Breast epithelium (tissue), 4 donors: ENCODE measurements at regions not wholly inside any gene's neighbourhood (a gene's known extent, or its start where the extent isn't known, plus 50 kb on each side); places are given as distances from the start of the nearest gene placed in this dataset.

Experiments
- DNase-seq, 2 donors: peaks; one replicate each; pipeline ENCODE4 v3.0.0-alpha.2; 2019; ENCODE audit warnings: low spot score in 2 of 2
- H3K27ac ChIP-seq, 2 donors: fragments of 200-600 bp; sonication (generic) in 1 of 2; one replicate each; pipeline ENCODE4 v1.5.1; 2016 to 2019; ENCODE audit warnings: mild to moderate bottlenecking in 1 of 2
- H3K27me3 ChIP-seq, 2 donors: fragments of 200-600 bp; sonication (generic) in 1 of 2; one replicate each; pipeline versions ENCODE4 v1.5.1 to v1.6.0; 2017 to 2019; ENCODE audit warnings: control low read depth in 1 of 2, mild to moderate bottlenecking in 1 of 2
- H3K36me3 ChIP-seq: fragments of 200-600 bp; one replicate; pipeline ENCODE4 v1.5.1; 2019
- H3K4me1 ChIP-seq, 2 donors: fragments of 200-600 bp; sonication (generic); one replicate each; pipeline ENCODE4 v1.5.1; 2016 to 2019; ENCODE audit warnings: control low read depth in 1 of 2
- H3K4me3 ChIP-seq, 3 donors: fragments of 200-600 bp; sonication (generic); 1 replicate in 2 of 3; 2 replicates in 1 of 3; pipeline ENCODE4 v1.5.1; 2016 to 2019; ENCODE audit warnings: mild to moderate bottlenecking in 3 of 3, moderate library complexity in 2 of 3
- H3K9me3 ChIP-seq, 2 donors: fragments of 200-600 bp; sonication (generic) in 1 of 2; one replicate each; pipeline ENCODE4 v1.5.1; 2016 to 2019; ENCODE audit warnings: control low read depth in 1 of 2
- POLR2A ChIP-seq: fragments of 450-650 bp; IDR thresholded peaks from one replicate; pipeline ENCODE4 v1.6.1; 2016; ENCODE audit warnings: antibody characterized with exemption, mild to moderate bottlenecking, moderate library complexity
- POLR2AphosphoS5 ChIP-seq, 3 donors: sonication (generic); formaldehyde crosslinking; IDR thresholded peaks; one replicate each; pipeline ENCODE4 v1.6.1; 2017; ENCODE audit warnings: antibody characterized with exemption in 3 of 3
- intact Hi-C: fragments of 100-400 bp; cut with DNase I; formaldehyde crosslinking; loops from one replicate; pipeline ENCODE4 v1.15.1; 2023; ENCODE audit warnings: low total_unique reads
- TF ChIP-seq, protein P1 (sequence below), 3 donors: fragments of 450-650 bp; IDR thresholded peaks; one replicate each; pipeline ENCODE4 v1.5.1; 2016 to 2017; ENCODE audit warnings: antibody characterized with exemption in 3 of 3, mild to moderate bottlenecking in 3 of 3, moderate library complexity in 3 of 3

- no peaks in the 10 kb centered on the region for H3K9me3 ChIP-seq
- intact Hi-C loops, result no loop called here
- DNase-seq, result no peak
- TF ChIP-seq, protein P1, sequence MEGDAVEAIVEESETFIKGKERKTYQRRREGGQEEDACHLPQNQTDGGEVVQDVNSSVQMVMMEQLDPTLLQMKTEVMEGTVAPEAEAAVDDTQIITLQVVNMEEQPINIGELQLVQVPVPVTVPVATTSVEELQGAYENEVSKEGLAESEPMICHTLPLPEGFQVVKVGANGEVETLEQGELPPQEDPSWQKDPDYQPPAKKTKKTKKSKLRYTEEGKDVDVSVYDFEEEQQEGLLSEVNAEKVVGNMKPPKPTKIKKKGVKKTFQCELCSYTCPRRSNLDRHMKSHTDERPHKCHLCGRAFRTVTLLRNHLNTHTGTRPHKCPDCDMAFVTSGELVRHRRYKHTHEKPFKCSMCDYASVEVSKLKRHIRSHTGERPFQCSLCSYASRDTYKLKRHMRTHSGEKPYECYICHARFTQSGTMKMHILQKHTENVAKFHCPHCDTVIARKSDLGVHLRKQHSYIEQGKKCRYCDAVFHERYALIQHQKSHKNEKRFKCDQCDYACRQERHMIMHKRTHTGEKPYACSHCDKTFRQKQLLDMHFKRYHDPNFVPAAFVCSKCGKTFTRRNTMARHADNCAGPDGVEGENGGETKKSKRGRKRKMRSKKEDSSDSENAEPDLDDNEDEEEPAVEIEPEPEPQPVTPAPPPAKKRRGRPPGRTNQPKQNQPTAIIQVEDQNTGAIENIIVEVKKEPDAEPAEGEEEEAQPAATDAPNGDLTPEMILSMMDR (IDR thresholded peaks at IDR 0.05), result no peak
- TF ChIP-seq POLR2AphosphoS5 (IDR thresholded peaks at IDR 0.05) (no peak), POLR2A (no peak)
- no peaks in the 10 kb centered on the region for H3K27me3 ChIP-seq
- H3K4me3 ChIP-seq, result no peak overlapping the region
- no peaks in the 10 kb centered on the region for H3K36me3 ChIP-seq
- H3K4me1 ChIP-seq, result no peaks in the 10 kb centered on the region
- no peak overlapping the region for H3K27ac ChIP-seq
These were observed 180.6 kb downstream of the IRS1 start for GRCh38 chr2:226618875-226619605.

GRCh38 chr2:226618544-226618874 lies 181.1 kb downstream of the IRS1 start:
- no peak overlapping the region for H3K27ac ChIP-seq
- H3K4me3 ChIP-seq, result no peak overlapping the region
- no peaks in the 10 kb centered on the region for H3K36me3 ChIP-seq
- no peaks in the 10 kb centered on the region for H3K4me1 ChIP-seq
- no peaks in the 10 kb centered on the region for H3K27me3 ChIP-seq
- no peak for DNase-seq
- TF ChIP-seq POLR2A (no peak), POLR2AphosphoS5 (IDR thresholded peaks at IDR 0.05) (no peak)
- TF ChIP-seq, protein P1 (IDR thresholded peaks at IDR 0.05), result no peak
- intact Hi-C loops, result no loop called here
- no peaks in the 10 kb centered on the region for H3K9me3 ChIP-seq

- no peaks in the 10 kb centered on the region for H3K4me1 ChIP-seq
- no peak overlapping the region for H3K4me3 ChIP-seq
- H3K9me3 ChIP-seq, result no peaks in the 10 kb centered on the region
- H3K27me3 ChIP-seq, result no peaks in the 10 kb centered on the region
- no peaks in the 10 kb centered on the region for H3K36me3 ChIP-seq
- intact Hi-C loops, result no loop called here
- no peak for DNase-seq
- TF ChIP-seq, protein P1 (IDR thresholded peaks at IDR 0.05), result no peak
- TF ChIP-seq POLR2AphosphoS5 (IDR thresholded peaks at IDR 0.05) (no peak), POLR2A (no peak)
- H3K27ac ChIP-seq, result no peak overlapping the region
These were observed 183.7 kb downstream of the IRS1 start for GRCh38 chr2:226615891-226616290.

- Histone ChIP-seq H3K4me1 (no peaks in the 10 kb centered on the region), H3K9me3 (no peaks in the 10 kb centered on the region), H3K27ac (no peak overlapping the region), H3K4me3 (no peak overlapping the region), H3K27me3 (no peaks in the 10 kb centered on the region), H3K36me3 (no peaks in the 10 kb centered on the region)
- TF ChIP-seq, protein P1 (IDR thresholded peaks at IDR 0.05), result no peak
- no peak for TF ChIP-seq POLR2A
- no peak for TF ChIP-seq POLR2AphosphoS5 (IDR thresholded peaks at IDR 0.05)
- intact Hi-C loops, result no loop called here
- no peak for DNase-seq
These were observed 187.7 kb downstream of the IRS1 start for GRCh38 chr2:226611944-226612318.

DNA sequence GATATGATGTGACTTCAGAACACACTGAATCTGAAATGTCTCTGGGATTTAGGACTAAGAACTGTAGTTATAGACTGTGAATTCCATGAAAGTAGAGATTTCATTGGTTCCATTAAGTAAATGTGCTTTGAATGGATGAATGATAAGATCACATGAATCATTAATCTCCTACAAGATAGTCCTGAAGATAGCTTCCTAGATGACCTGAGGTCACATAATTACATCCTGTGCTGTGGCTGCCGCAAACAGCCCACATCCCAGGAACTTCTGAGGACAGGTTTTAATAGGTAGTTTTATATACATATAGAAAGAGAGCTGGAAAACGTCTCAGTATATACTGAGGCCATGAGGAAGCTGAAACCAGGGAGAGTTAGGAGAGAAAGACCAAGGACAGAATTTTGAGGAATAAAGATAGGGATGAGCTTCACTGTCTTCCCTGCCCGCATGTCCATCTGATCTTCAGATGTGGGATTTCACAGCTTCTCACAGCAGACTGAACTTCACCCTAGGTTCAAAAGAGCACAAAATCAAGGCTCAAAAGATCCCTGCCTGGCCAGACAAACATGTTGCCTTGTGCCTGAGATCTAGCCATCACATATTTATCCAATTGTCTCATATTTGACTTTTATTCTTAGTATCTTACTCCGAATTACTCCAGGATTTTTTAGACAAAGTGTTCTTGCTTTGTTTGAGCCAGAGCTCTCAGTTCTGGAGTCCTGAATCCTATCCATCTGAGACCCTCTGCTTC lies 188.2 kb downstream of the IRS1 start:
- no peak overlapping the region for H3K27ac ChIP-seq
- no peaks in the 10 kb centered on the region for H3K9me3 ChIP-seq
- H3K4me3 ChIP-seq, result no peak overlapping the region
- TF ChIP-seq POLR2A (no peak), POLR2AphosphoS5 (IDR thresholded peaks at IDR 0.05) (no peak)
- TF ChIP-seq, protein P1 (IDR thresholded peaks at IDR 0.05), result no peak
- H3K36me3 ChIP-seq, result no peaks in the 10 kb centered on the region
- DNase-seq, result no peak
- no peaks in the 10 kb centered on the region for H3K4me1 ChIP-seq
- intact Hi-C loops, result no loop called here
- H3K27me3 ChIP-seq, result no peaks in the 10 kb centered on the region
